SK-MEL-5 (cell line): ENCODE measurements at regions not wholly inside any gene's neighbourhood (a gene's known extent, or its start where the extent isn't known, plus 50 kb on each side); places are given as distances from the start of the nearest gene placed in this dataset.

Experiments
- small RNA-seq, 2 experiments: library from RNA; depleted of rRNA; stranded (forward); fragments of <200 nt; gene quantifications; one replicate each; pipeline ENCODE3, GENCODE V24; 2014

Small RNAs in the stretch of these regions (small RNA-seq; reads per million reads assigned to genes)
- gene MIR4643 (0 reads per million in 2 experiments), gene MTATP6P25 (0 reads per million in 2 experiments), gene MTCO1P56 (0 reads per million in 2 experiments), gene MTND4LP19 (0 reads per million in 2 experiments), gene RF00012 (0 to 0.12 reads per million in 2 experiments), gene RN7SL415P (0 to 0.14 reads per million in 2 experiments)
